Bronchial epithelial cell (primary cell): ENCODE measurements at regions not wholly inside any gene's neighbourhood (a gene's known extent, or its start where the extent isn't known, plus 50 kb on each side); places are given as distances from the start of the nearest gene placed in this dataset.

Experiments used
- DNase-seq: peaks from one replicate; pipeline ENCODE4 v3.0.0-alpha.2; 2010; ENCODE audit warnings: low read depth
- FAIRE-seq: peaks from 2 replicates; lab custom pipeline; 2011; peaks lifted over from hg19 to GRCh38; lab: Jason Lieb, UNC
- H3K27me3 ChIP-seq: 2 replicates; pipeline ENCODE4 v1.5.1; 2011; ENCODE audit warnings: low read length; ENCODE audit not compliant: control insufficient read depth, insufficient read depth
- H3K36me3 ChIP-seq: 2 replicates; pipeline ENCODE4 v1.5.1; 2011; ENCODE audit warnings: low read length; ENCODE audit not compliant: control insufficient read depth, insufficient read depth
- H3K4me3 ChIP-seq: 2 replicates; pipeline ENCODE4 v1.5.1; 2011; ENCODE audit warnings: mild to moderate bottlenecking, low read depth, low read length, control low read depth
- CTCF ChIP-seq: IDR thresholded peaks from 2 replicates; pipeline ENCODE4 v1.5.1; 2011; ENCODE audit warnings: mild to moderate bottlenecking, moderate library complexity, low read length, control low read depth, inconsistent platforms; ENCODE audit not compliant: insufficient read depth, severe bottlenecking

- Histone ChIP-seq H3K4me3 (no peak overlapping the region), H3K27me3 (no peaks in the 10 kb centered on the region), H3K36me3 (no peaks in the 10 kb centered on the region)
- no peak for FAIRE-seq
- TF ChIP-seq CTCF, result peak; percentile 42
- no peak for DNase-seq
These were observed 50.6 kb upstream of the UQCRFS1 start for GRCh38 chr19:29263305-29264135.

- TF ChIP-seq CTCF, result no peak
- FAIRE-seq (no peak), DNase-seq (no peak)
- Histone ChIP-seq H3K27me3 (no peaks in the 10 kb centered on the region), H3K4me3 (no peak overlapping the region), H3K36me3 (no peaks in the 10 kb centered on the region)
These were observed 51.9 kb upstream of the UQCRFS1 start for GRCh38 chr19:29264897-29265296.

GRCh38 chr19:29265436-29265835 lies 52.5 kb upstream of the UQCRFS1 start:
- Histone ChIP-seq H3K27me3 (no peaks in the 10 kb centered on the region), H3K4me3 (no peak overlapping the region), H3K36me3 (no peaks in the 10 kb centered on the region)
- DNase-seq, result no peak
- TF ChIP-seq CTCF, result no peak
- FAIRE-seq, result no peak

GRCh38 chr19:29266001-29266400 lies 53.0 kb upstream of the UQCRFS1 start:
- DNase-seq, result no peak
- H3K27me3 ChIP-seq, result no peaks in the 10 kb centered on the region

GRCh38 chr19:29266603-29267002 lies 53.7 kb upstream of the UQCRFS1 start:
- no peak for TF ChIP-seq CTCF
- no peaks in the 10 kb centered on the region for H3K36me3 ChIP-seq
- FAIRE-seq (no peak), DNase-seq (no peak)
- no peak overlapping the region for H3K4me3 ChIP-seq
- no peaks in the 10 kb centered on the region for H3K27me3 ChIP-seq

More at GRCh38 chr19:29266001-29266400, 53.0 kb upstream of the UQCRFS1 start:
- Histone ChIP-seq H3K36me3 (no peaks in the 10 kb centered on the region), H3K4me3 (no peak overlapping the region)
- TF ChIP-seq CTCF, result no peak
- no peak for FAIRE-seq
